ENCODE measurements at regions not wholly inside any gene's neighbourhood (a gene's known extent, or its start where the extent isn't known, plus 50 kb on each side); places are given as distances from the start of the nearest gene placed in this dataset.
"Not testable (repeated sequence)": the region's sequence is repeated elsewhere in the genome, so short reads cannot be mapped to it uniquely, and the experiment has no call there.

GRCh38 chr14:83894568-83894967 lies 1635.4 kb upstream of the FLRT2 start:
- DNase-seq: no peak

- not testable (repeated sequence) for DNase-seq
Measured at GRCh38 chr14:83898558-83898957, 1631.4 kb upstream of the FLRT2 start.

- no peak for DNase-seq
Measured at GRCh38 chr14:83899706-83900105, 1630.2 kb upstream of the FLRT2 start.

DNA sequence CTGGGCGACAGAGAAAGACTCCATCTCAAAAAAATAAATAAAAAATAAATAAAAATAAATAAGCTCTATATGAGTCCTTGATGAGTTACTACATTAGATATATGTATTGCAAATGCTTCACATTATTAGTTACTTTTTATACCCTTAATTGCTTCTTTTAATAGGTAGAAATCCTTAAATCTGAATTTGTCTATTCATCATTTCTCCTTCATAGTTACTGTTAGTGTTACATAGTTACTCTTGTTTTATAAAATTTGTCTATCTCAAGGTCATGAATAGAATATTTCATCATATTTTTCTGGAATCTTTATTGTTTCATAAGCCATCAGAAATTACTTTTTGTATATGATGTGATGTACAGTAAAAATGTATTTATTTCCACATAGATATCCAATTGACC lies 1624.8 kb upstream of the FLRT2 start:
- no peak for DNase-seq

- DNase-seq: no peak
Measured at GRCh38 chr14:83908419-83908818, 1621.5 kb upstream of the FLRT2 start.

GRCh38 chr14:83909507-83909906 lies 1620.4 kb upstream of the FLRT2 start:
- no peak for DNase-seq

- DNase-seq: no peak
Measured at GRCh38 chr14:83912032-83912642, 1617.8 kb upstream of the FLRT2 start.

GRCh38 chr14:83913476-83913875 lies 1616.5 kb upstream of the FLRT2 start:
- no peak for DNase-seq

DNA sequence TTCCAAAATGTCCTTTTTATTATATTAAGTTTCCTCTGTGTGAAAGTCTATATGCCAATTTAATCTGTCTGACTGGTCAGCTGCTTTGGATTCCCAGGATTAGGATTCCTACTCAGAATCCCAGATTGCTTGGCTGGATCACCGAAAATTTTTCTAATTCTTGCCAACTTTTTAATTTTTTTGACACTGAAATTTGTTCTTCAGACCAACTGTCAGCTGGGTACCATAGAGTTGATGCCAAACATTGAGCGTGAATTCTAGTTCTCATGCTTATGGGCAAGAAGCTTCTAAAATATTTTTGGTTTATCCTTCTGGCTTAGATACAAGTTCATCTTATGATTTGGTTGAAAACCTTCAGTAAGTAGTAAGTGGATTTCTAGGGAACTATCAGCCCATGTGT lies 1611.4 kb upstream of the FLRT2 start:
- DNase-seq: no peak

DNA sequence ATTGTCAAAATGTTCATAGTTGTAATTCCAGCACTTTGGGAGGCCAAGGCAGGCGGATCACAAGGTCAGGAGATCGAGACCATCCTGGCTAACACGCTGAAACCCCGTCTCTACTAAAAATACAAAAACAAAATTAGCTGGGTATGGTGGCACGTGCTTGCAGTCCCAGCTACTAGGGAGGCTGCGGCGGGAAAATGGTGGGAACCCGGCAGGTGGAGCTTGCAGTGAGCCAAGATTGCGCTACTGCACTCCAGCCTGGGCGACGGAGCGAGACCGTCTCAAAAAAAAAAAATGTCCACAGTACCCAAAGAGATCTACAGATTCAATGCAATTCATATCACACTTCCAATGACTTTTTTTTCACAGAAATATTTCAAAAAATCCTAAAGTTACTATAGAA lies 1610.3 kb upstream of the FLRT2 start:
- not testable (repeated sequence) for DNase-seq

DNA sequence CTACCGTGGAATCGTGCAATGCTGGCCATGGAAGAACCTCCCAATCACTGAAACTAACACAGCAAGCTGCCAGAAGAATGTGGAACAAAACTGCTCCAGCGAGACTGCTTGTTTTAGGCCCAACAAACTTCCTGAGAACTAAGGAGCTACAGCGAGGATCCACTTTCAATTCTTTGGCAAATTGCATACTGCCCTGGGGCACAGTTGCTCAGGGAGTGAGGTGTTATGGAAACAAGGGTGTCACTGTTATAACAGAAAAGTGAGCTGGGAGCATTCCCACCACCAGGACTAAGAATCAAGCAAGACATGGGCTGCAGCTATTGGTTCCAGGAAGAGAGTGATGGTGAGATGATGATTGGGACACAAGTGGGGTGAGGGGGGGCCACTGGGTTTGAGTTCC lies 1606.1 kb upstream of the FLRT2 start:
- no peak for DNase-seq

DNA sequence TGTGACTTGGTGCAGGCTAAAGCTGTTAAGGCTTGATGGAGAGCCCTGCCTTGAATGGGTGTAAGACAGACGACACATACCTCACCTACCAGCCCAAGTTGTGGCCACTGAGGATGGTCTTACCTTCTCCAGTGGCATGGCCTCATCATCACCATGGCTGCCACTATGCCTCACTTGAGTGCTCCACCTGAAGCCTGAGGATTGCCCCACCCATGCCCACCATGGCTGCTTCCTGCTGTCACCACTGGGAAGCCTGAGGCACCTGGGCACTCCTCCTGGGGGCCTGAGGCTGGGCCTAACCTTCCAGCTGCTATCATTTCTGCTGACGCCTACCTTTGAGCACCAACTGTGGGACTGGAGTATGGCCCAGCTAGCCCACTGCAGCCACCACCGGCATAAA lies 1605.7 kb upstream of the FLRT2 start:
- DNase-seq: no peak

DNA sequence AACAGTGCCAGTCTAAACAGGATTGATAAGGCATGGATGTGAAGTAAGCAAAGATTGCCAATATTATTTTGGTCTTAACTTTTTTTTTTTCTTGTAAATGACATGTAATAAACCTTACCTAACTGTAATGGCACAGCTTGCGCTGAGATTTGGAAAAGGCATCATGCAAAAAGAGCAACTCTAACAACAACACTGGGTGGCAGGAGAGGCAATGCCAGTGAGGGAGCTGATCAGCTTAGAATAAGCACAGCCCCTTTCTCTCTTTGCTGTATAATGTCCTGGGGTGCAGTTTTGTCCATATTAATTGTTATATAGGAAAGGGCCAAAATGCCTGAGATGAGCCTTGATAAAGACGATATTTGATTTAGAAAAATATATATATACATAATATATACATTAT lies 1589.7 kb upstream of the FLRT2 start:
- DNase-seq: no peak

DNA sequence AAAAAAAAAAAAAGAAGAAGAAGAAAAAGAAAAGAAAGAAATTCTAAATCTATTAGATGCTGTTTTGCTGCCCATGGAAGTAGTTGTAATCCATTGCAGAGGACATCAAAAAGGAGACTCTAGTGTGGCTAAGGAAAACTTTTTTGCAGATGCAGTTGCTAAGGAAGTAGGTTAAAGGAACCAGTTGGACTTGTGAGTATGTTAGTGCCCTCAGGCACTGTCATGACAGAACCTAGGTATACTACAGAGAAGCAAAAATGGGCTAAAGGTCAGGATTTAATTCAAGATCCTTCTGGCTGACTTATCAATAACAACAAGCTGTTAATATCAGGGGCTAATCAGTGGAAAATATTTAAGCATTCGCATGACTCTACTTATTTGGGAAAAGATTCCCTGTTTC lies 1571.6 kb upstream of the FLRT2 start:
- no peak for DNase-seq

GRCh38 chr14:83960832-83961512 lies 1569.0 kb upstream of the FLRT2 start:
- DNase-seq: no peak

DNA sequence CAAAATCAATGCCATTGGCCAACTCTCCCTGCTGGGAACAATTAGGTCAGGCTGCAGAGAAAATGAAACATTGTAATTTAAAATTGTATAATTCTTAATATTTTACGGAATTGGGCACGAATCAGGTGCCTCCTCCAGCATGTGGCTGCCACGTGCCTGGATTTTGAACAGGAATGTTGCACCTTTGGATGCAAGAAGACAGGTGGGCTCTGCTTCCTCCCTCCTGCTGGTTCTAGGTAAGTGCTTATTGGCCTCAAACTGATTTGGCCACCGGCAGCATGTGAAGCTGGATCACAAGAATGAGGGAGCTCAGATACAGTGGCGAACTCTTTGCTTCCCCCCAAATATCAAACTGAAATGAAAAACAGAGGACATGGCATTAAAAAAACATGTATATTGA lies 1559.9 kb upstream of the FLRT2 start:
- no peak for DNase-seq

DNA sequence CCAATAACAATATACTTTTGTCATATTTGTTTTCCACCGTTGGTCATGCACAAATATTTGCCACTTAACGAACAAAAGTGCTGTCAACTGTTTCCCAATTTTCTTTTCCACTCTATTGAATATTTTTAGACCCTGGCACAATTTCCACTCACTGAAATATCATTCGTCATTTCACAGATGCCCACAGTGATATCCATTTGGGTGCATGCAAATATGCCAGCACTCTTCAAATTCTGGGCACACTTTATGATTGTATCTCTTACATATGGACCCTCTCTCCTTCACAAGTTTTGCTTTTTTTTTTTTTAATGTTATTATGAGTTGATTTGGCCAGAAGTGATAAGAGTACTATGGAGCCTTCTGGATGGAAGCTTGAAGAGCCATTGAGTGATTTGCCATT lies 1557.3 kb upstream of the FLRT2 start:
- DNase-seq: no peak

GRCh38 chr14:83974647-83975163 lies 1555.2 kb upstream of the FLRT2 start:
- DNase-seq: no peak

GRCh38 chr14:83975435-83975834 lies 1554.5 kb upstream of the FLRT2 start:
- DNase-seq: no peak

DNA sequence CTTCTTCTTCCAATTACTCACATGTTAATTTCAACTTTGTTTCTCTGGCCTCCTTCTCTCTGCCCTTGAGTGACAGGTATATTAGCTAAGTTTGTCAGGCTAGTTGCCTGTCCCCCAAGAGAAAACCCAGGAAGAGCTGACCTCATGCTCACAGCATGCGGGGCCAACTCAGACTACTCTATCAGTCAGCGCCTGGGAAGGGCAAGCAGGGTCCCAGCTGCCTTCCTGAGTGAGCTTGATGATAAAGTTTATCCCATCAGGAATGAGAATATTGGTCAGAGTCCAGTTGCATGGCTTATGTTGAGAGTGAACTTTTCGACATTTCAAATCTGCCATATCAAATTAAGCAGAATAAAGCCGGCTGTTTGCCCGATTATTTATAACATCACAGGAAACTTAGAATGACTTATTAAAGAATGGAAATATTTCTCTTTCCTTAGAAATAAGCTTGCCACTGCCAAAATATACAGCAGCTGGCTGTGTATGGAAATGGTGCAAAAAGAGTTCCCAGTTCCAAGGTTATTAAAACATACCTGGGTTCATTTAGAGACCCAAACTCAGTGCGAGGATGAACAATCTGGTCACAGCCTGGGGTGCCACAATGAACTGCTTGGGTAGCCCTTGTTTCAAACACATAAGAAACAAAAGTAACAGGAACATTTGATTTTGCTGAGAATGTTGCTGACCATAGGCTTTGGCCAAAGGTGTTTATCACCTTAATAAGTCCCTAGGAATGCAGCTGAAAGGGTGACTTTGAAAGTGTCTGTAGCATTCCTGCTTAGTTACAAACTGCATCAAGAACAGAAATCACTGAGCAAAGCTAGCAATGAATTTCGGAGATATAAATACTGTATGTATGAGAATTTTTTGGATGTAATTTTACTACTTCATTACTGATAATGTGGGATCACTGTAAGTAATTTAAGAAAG lies 1553.8 kb upstream of the FLRT2 start:
- no peak for DNase-seq

- DNase-seq: no peak
Measured at GRCh38 chr14:83977583-83977982, 1552.4 kb upstream of the FLRT2 start.

DNA sequence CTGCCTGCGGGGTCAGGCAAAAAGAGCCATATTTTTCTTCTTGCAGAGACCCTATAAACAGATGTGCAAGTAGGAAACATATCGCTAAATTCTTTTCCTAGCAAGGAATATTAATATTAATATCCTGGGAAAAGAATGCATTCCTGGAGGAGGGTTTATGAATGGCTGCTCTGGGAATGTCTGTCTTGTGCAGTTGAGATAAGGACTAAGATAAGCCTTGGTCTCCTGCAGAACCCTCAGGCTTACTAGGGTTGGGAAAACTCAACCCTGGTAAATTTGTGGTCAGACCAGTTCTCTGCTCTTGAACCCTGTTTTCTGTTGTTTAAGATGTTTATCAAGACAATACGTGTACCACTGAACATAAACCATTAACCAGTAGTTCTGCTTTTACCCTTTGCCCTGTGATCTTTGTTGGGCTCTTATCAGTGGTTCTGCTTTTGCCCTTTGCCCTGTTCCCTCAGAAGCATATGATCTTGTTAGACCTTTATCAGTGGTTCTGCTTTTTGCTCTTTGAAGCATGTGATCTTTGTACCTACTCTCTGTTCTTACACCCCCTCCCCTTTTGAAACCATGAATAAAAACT lies 1548.2 kb upstream of the FLRT2 start:
- not testable (repeated sequence) for DNase-seq

DNA sequence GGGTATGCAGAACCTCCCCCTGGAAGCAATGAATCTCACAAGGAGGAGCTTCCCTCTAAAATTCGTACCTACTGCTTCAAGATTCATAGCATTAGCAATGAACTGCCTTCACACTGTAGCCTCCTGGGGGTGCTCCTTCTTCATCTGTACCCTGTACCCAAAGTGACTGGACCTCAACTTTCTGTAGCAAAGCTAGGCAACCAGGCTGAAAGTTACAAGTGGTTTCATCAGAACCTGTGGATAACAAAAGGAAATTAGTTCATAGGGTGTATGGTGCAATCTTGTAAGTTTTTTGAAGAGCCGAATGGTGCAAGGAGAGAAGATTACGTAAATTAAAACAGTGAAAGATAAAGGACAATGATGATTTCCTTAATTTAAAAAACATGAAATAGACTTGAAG lies 1541.7 kb upstream of the FLRT2 start:
- DNase-seq: no peak
